Liver (tissue), 3 donors: ENCODE measurements at regions not wholly inside any gene's neighbourhood (a gene's known extent, or its start where the extent isn't known, plus 50 kb on each side); places are given as distances from the start of the nearest gene placed in this dataset.

Source experiments
- GABPA ChIP-seq, 2 donors: IDR thresholded peaks in 1 of 2; conservative IDR thresholded peaks in 1 of 2; 2 replicates each; pipeline ENCODE4 v1.6.1; 2016; ENCODE audit warnings: antibody characterized with exemption in 2 of 2, mild to moderate bottlenecking in 1 of 2, moderate library complexity in 1 of 2
- HNF4G ChIP-seq: IDR thresholded peaks from 2 replicates; pipeline ENCODE4 v1.6.1; 2016; ENCODE audit warnings: antibody characterized with exemption
- JUND ChIP-seq, 2 donors: IDR thresholded peaks; 2 replicates each; pipeline ENCODE4 v1.6.1; 2016; ENCODE audit warnings: antibody characterized with exemption in 2 of 2
- SP1 ChIP-seq: IDR thresholded peaks from 2 replicates; pipeline ENCODE4 v1.6.1; 2018; ENCODE audit warnings: antibody characterized with exemption, mild to moderate bottlenecking
- TAF1 ChIP-seq: conservative IDR thresholded peaks from 2 replicates; pipeline ENCODE4 v1.6.1; 2016; ENCODE audit warnings: antibody characterized with exemption, mild to moderate bottlenecking
- TF ChIP-seq, protein P1 (sequence below): fragments of 150-350 bp; IDR thresholded peaks from 2 replicates; pipeline ENCODE4 v1.5.1; 2017; ENCODE audit warnings: improper control_type of control experiment, low read depth, low read length; ENCODE audit not compliant: missing input control
- TF ChIP-seq, protein P2 (sequence below): IDR thresholded peaks from 2 replicates; pipeline ENCODE4 v1.6.1; 2016; ENCODE audit warnings: antibody characterized with exemption
- TF ChIP-seq, protein P3 (sequence below): IDR thresholded peaks from 2 replicates; pipeline ENCODE4 v1.6.1; 2016; ENCODE audit warnings: antibody characterized with exemption, mild to moderate bottlenecking
- TF ChIP-seq, protein P4 (sequence below): IDR thresholded peaks from 2 replicates; pipeline ENCODE4 v1.6.1; 2016; ENCODE audit warnings: antibody characterized with exemption
- donor health status: healthy.
- donor health status: healthy.

DNA sequence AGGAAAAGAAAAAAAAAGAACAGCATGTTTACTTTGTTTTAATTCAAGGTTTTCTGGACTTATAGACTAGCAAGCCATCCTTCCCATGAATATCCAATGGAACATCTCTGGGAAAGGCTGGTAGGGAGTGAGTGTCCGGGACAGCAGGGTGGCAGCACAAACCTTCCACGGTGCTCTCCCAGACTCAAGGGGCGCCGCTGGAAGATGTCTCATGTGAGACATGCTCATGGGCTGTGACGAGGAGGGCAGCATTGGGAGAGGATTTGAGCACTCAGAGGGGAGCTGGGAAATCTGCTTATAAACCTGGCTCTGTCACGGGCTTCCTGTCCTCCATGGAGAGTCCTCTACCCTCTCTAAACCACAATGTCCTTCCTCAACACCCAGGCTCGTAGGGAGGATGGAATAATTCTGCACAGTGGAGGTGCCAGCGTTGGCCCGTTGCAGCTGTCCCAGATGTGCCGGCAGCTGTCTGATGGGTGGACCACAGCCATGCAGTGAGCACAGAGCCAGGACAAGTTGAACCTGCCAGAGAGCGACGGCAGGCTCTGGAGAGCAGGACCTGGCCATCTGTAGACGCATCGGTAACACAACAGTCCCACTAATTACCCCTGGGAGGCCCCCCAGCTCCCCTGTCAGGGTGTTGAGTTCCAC, 100.1 kb upstream of the IGSF21 start:
- TF ChIP-seq, protein P1, sequence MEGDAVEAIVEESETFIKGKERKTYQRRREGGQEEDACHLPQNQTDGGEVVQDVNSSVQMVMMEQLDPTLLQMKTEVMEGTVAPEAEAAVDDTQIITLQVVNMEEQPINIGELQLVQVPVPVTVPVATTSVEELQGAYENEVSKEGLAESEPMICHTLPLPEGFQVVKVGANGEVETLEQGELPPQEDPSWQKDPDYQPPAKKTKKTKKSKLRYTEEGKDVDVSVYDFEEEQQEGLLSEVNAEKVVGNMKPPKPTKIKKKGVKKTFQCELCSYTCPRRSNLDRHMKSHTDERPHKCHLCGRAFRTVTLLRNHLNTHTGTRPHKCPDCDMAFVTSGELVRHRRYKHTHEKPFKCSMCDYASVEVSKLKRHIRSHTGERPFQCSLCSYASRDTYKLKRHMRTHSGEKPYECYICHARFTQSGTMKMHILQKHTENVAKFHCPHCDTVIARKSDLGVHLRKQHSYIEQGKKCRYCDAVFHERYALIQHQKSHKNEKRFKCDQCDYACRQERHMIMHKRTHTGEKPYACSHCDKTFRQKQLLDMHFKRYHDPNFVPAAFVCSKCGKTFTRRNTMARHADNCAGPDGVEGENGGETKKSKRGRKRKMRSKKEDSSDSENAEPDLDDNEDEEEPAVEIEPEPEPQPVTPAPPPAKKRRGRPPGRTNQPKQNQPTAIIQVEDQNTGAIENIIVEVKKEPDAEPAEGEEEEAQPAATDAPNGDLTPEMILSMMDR, result no peak
- TF ChIP-seq SP1 (no peak), JUND (IDR thresholded peaks at IDR 0.05) (no peak), TAF1 (no peak), GABPA (IDR thresholded peaks at IDR 0.05 in 1 of 2, conservative IDR thresholded peaks at IDR 0.05 in 1 of 2) (no peak), HNF4G (no peak)
- TF ChIP-seq, protein P2, sequence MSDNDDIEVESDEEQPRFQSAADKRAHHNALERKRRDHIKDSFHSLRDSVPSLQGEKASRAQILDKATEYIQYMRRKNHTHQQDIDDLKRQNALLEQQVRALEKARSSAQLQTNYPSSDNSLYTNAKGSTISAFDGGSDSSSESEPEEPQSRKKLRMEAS, result no peak
- TF ChIP-seq, protein P3, sequence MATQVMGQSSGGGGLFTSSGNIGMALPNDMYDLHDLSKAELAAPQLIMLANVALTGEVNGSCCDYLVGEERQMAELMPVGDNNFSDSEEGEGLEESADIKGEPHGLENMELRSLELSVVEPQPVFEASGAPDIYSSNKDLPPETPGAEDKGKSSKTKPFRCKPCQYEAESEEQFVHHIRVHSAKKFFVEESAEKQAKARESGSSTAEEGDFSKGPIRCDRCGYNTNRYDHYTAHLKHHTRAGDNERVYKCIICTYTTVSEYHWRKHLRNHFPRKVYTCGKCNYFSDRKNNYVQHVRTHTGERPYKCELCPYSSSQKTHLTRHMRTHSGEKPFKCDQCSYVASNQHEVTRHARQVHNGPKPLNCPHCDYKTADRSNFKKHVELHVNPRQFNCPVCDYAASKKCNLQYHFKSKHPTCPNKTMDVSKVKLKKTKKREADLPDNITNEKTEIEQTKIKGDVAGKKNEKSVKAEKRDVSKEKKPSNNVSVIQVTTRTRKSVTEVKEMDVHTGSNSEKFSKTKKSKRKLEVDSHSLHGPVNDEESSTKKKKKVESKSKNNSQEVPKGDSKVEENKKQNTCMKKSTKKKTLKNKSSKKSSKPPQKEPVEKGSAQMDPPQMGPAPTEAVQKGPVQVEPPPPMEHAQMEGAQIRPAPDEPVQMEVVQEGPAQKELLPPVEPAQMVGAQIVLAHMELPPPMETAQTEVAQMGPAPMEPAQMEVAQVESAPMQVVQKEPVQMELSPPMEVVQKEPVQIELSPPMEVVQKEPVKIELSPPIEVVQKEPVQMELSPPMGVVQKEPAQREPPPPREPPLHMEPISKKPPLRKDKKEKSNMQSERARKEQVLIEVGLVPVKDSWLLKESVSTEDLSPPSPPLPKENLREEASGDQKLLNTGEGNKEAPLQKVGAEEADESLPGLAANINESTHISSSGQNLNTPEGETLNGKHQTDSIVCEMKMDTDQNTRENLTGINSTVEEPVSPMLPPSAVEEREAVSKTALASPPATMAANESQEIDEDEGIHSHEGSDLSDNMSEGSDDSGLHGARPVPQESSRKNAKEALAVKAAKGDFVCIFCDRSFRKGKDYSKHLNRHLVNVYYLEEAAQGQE, result no peak
- TF ChIP-seq, protein P4, sequence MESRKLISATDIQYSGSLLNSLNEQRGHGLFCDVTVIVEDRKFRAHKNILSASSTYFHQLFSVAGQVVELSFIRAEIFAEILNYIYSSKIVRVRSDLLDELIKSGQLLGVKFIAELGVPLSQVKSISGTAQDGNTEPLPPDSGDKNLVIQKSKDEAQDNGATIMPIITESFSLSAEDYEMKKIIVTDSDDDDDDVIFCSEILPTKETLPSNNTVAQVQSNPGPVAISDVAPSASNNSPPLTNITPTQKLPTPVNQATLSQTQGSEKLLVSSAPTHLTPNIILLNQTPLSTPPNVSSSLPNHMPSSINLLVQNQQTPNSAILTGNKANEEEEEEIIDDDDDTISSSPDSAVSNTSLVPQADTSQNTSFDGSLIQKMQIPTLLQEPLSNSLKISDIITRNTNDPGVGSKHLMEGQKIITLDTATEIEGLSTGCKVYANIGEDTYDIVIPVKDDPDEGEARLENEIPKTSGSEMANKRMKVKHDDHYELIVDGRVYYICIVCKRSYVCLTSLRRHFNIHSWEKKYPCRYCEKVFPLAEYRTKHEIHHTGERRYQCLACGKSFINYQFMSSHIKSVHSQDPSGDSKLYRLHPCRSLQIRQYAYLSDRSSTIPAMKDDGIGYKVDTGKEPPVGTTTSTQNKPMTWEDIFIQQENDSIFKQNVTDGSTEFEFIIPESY, result no peak
